H1 (cell line): ENCODE measurements at regions not wholly inside any gene's neighbourhood (a gene's known extent, or its start where the extent isn't known, plus 50 kb on each side); places are given as distances from the start of the nearest gene placed in this dataset.

ENCODE experiments used
- CTCF ChIA-PET: fragments of 300-600 bp; sonication (Branson Sonifier 250); formaldehyde crosslinking; loops from one replicate; lab custom pipeline; 2021; ENCODE audit not compliant: partially characterized antibody; lab: Charles Lee
- POLR2A ChIA-PET: fragments of 300-600 bp; sonication (Branson Sonifier 250); formaldehyde crosslinking; loops from one replicate; lab custom pipeline; 2021; ENCODE audit warnings: inconsistent platforms; ENCODE audit not compliant: partially characterized antibody; lab: Charles Lee
- DNase-seq, 2 experiments: peaks; one replicate each; pipeline versions ENCODE4 v3.0.0 to v3.0.0-alpha.2; 2010 to 2022; ENCODE audit warnings: low spot score in 2 of 2, low read depth in 1 of 2, mixed read lengths in 1 of 2
- FAIRE-seq: peaks from 2 replicates; lab custom pipeline; 2011; peaks lifted over from hg19 to GRCh38; lab: Jason Lieb, UNC
- H2AFZ ChIP-seq: 2 replicates; pipeline ENCODE4 v1.8.1; 2012; ENCODE audit warnings: low read length, inconsistent platforms
- H2AK5ac ChIP-seq: 2 replicates; pipeline ENCODE4 v1.6.1; 2013; ENCODE audit warnings: low read depth, low read length
- H2BK120ac ChIP-seq: replicated peaks from 2 replicates; pipeline ENCODE3; 2013; ENCODE audit warnings: low read depth, low read length, inconsistent platforms
- H2BK12ac ChIP-seq: 2 replicates; pipeline ENCODE4 v1.6.1; 2013; ENCODE audit warnings: low read depth, low read length
- H2BK15ac ChIP-seq: 2 replicates; pipeline ENCODE4 v1.6.1; 2013; ENCODE audit warnings: low read length
- H2BK20ac ChIP-seq: 2 replicates; pipeline ENCODE4 v1.6.1; 2013; ENCODE audit warnings: low read length
- H2BK5ac ChIP-seq: 2 replicates; pipeline ENCODE4 v1.6.1; 2013; ENCODE audit warnings: low read depth, low read length
- H3K14ac ChIP-seq: 2 replicates; pipeline ENCODE4 v1.6.1; 2013; ENCODE audit warnings: inconsistent platforms; ENCODE audit not compliant: insufficient read length
- H3K18ac ChIP-seq: 2 replicates; pipeline ENCODE4 v1.6.1; 2013; ENCODE audit warnings: low read length; ENCODE audit errors: extremely low read depth
- H3K23ac ChIP-seq: 2 replicates; pipeline ENCODE4 v1.6.1; 2013; ENCODE audit warnings: inconsistent platforms; ENCODE audit not compliant: insufficient read length
- H3K23me2 ChIP-seq: 2 replicates; pipeline ENCODE4 v1.6.1; 2013; ENCODE audit warnings: low read depth, low read length
- H3K27ac ChIP-seq: 2 replicates; pipeline ENCODE4 v1.6.1; 2011; ENCODE audit warnings: low read depth, low read length, inconsistent platforms
- H3K27me3 ChIP-seq, 4 experiments: replicated peaks in 1 of 4; 1 replicate in 1 of 4; 2 replicates in 3 of 4; pipeline versions ENCODE4 v1.6.1 to v1.8.1; 2011 to 2013; ENCODE audit warnings: low read length in 3 of 4, mild to moderate bottlenecking in 3 of 4, inconsistent platforms in 2 of 4, mixed read lengths in 2 of 4, moderate library complexity in 1 of 4; ENCODE audit not compliant: control insufficient read depth in 3 of 4, insufficient read depth in 3 of 4; ENCODE audit errors: extremely low read depth in 1 of 4
- H3K36me3 ChIP-seq, 4 experiments: 2 replicates each; pipeline versions ENCODE4 v1.6.1 to v1.8.1; 2011 to 2013; ENCODE audit warnings: mild to moderate bottlenecking in 4 of 4, low read length in 3 of 4, moderate library complexity in 2 of 4, control low read depth in 1 of 4, inconsistent platforms in 1 of 4; ENCODE audit not compliant: insufficient read depth in 4 of 4, control insufficient read depth in 2 of 4
- H3K4ac ChIP-seq: replicated peaks from 2 replicates; pipeline ENCODE3; 2013; ENCODE audit warnings: low read length, low read depth, mixed read lengths, inconsistent platforms; ENCODE audit not compliant: insufficient read length
- H3K4me1 ChIP-seq, 4 experiments: replicated peaks in 1 of 4; 1 replicate in 1 of 4; 2 replicates in 3 of 4; pipeline versions ENCODE4 v1.6.1 to v1.8.1; 2011 to 2013; ENCODE audit warnings: low read length in 3 of 4, inconsistent platforms in 2 of 4, mixed read lengths in 1 of 4; ENCODE audit not compliant: insufficient read depth in 4 of 4, control insufficient read depth in 3 of 4
- H3K4me2 ChIP-seq, 2 experiments: 2 replicates each; pipeline versions ENCODE4 v1.6.1 to v1.8.1; 2011 to 2013; ENCODE audit warnings: low read depth in 2 of 2, low read length in 2 of 2, control low read depth in 1 of 2, inconsistent platforms in 1 of 2, mild to moderate bottlenecking in 1 of 2; ENCODE audit not compliant: insufficient read depth in 1 of 2
- H3K4me3 ChIP-seq, 4 experiments: fragments of 200-600, 300-600 bp in 1 of 4; sonication (generic), shearing (Covaris generic), sonication (Bioruptor Twin) in 1 of 4; 2 replicates each; pipeline versions ENCODE4 v1.5.1 to v1.8.1; 2011 to 2016; ENCODE audit warnings: low read length in 4 of 4, low read depth in 3 of 4, control low read depth in 2 of 4, inconsistent platforms in 2 of 4, mild to moderate bottlenecking in 2 of 4, mixed read lengths in 1 of 4, moderate library complexity in 1 of 4; ENCODE audit not compliant: insufficient read depth in 2 of 4; ENCODE audit errors: extremely low read depth in 1 of 4
- H3K56ac ChIP-seq: replicated peaks from 2 replicates; pipeline ENCODE3; 2013; ENCODE audit warnings: low read depth, mild to moderate bottlenecking, mixed read lengths, low read length, inconsistent platforms; ENCODE audit not compliant: insufficient read length
- H3K79me1 ChIP-seq: 2 replicates; pipeline ENCODE4 v1.6.1; 2013; ENCODE audit warnings: low read depth, low read length, control low read depth
- H3K79me2 ChIP-seq, 2 experiments: 2 replicates each; pipeline versions ENCODE4 v1.6.1 to v1.8.1; 2012 to 2013; ENCODE audit warnings: low read length in 2 of 2, mild to moderate bottlenecking in 2 of 2, inconsistent platforms in 1 of 2; ENCODE audit not compliant: insufficient read depth in 2 of 2, control insufficient read depth in 1 of 2
- H3K9ac ChIP-seq, 4 experiments: replicated peaks in 1 of 4; 1 replicate in 1 of 4; 2 replicates in 3 of 4; pipeline versions ENCODE4 v1.6.1 to v1.8.1; 2011 to 2013; ENCODE audit warnings: low read depth in 3 of 4, low read length in 3 of 4, control low read depth in 2 of 4, mild to moderate bottlenecking in 2 of 4, moderate library complexity in 2 of 4, inconsistent platforms in 1 of 4; ENCODE audit errors: extremely low read depth in 1 of 4
- H3K9me3 ChIP-seq, 2 experiments: 2 replicates each; pipeline versions ENCODE4 v1.6.1 to v1.8.1; 2012 to 2013; ENCODE audit warnings: mild to moderate bottlenecking in 2 of 2, moderate library complexity in 2 of 2, control low read depth in 1 of 2, inconsistent platforms in 1 of 2, low read depth in 1 of 2, low read length in 1 of 2, mixed read lengths in 1 of 2; ENCODE audit not compliant: insufficient read depth in 2 of 2
- H4K20me1 ChIP-seq, 2 experiments: replicated peaks in 1 of 2; 2 replicates each; pipeline versions ENCODE3 to v1.8.1; 2011 to 2013; ENCODE audit warnings: inconsistent platforms in 2 of 2, low read length in 2 of 2, mild to moderate bottlenecking in 1 of 2; ENCODE audit not compliant: insufficient read depth in 2 of 2, control insufficient read depth in 1 of 2
- H4K5ac ChIP-seq: 2 replicates; pipeline ENCODE4 v1.6.1; 2013; ENCODE audit warnings: low read length, low read depth, mixed read lengths, inconsistent platforms; ENCODE audit not compliant: insufficient read length
- H4K8ac ChIP-seq: 2 replicates; pipeline ENCODE4 v1.8.0; 2013; ENCODE audit warnings: mild to moderate bottlenecking, moderate library complexity, low read length, inconsistent platforms; ENCODE audit not compliant: insufficient read depth; ENCODE audit errors: extremely low read depth
- H4K91ac ChIP-seq: replicated peaks from 2 replicates; pipeline ENCODE3; 2013; ENCODE audit warnings: low read length, mixed read lengths, inconsistent platforms; ENCODE audit not compliant: insufficient read length
- BRCA1 ChIP-seq: IDR thresholded peaks from 2 replicates; pipeline ENCODE4 v1.6.1; 2012; ENCODE audit warnings: low read depth, low read length, improper control_type of control experiment
- EGR1 ChIP-seq: IDR thresholded peaks from 2 replicates; pipeline ENCODE4 v1.6.1; 2011; ENCODE audit warnings: low read depth, low read length, borderline replicate concordance
- MAFK ChIP-seq: IDR thresholded peaks from 2 replicates; pipeline ENCODE4 v1.6.1; 2012; ENCODE audit warnings: low read depth, mild to moderate bottlenecking, improper control_type of control experiment, low read length
- WGBS, 2 experiments: shearing (Covaris generic) in 1 of 2; methylation state at CpG; one replicate each; pipeline versions ENCODE4 v1.1.6 to v1.1.7; 2013 to 2015; ENCODE audit warnings: low lambda C conversion rate in 2 of 2, mixed read lengths in 2 of 2, inconsistent platforms in 1 of 2, low coverage in 1 of 2, missing lambda C conversion rate in 1 of 2; ENCODE audit not compliant: insufficient replicate concordance in 2 of 2, insufficient coverage in 1 of 2, insufficient read length in 1 of 2; ENCODE audit errors: extremely low coverage in 1 of 2, missing lambda C conversion rate in 1 of 2; 5-methylcytosine and 5-hydroxymethylcytosine counted together

GRCh38 chr11:110032259-110032658 lies 60.9 kb upstream of the ZC3H12C start:
- H3K9ac ChIP-seq: no peak overlapping the region
- H3K4me3 ChIP-seq: no peak overlapping the region
- DNase-seq (no peak), FAIRE-seq (no peak)
- ChIA-PET POLR2A (no interaction called here), CTCF (no interaction called here)
- no peak overlapping the region for H4K5ac ChIP-seq
- H3K27me3 ChIP-seq: peaks cover 0 to 1% (median 0%) of the 10 kb centered on the region in 4 experiments; a peak in 1 of 7 replicates
- H3K23me2 ChIP-seq: no peaks in the 10 kb centered on the region
- no peak overlapping the region for H2BK15ac ChIP-seq
- H3K4me1 ChIP-seq: no peaks in the 10 kb centered on the region
- no peaks in the 10 kb centered on the region for H3K79me2 ChIP-seq
- no peaks in the 10 kb centered on the region for H3K36me3 ChIP-seq
- 78% methylated on average over 5 of the region's 5 CpGs; no CpG with 5 or more reads in 1 of the 2 experiments for WGBS, 2 experiments
- no peak overlapping the region for H4K91ac ChIP-seq
- H3K18ac ChIP-seq: no peak overlapping the region
- H3K79me1 ChIP-seq: no peaks in the 10 kb centered on the region
- H3K4ac ChIP-seq: no peak overlapping the region
- H3K14ac ChIP-seq: no peak overlapping the region
- no peak overlapping the region for H4K8ac ChIP-seq
- no peak overlapping the region for H2BK20ac ChIP-seq
- no peak overlapping the region for H2BK120ac ChIP-seq
- H3K27ac ChIP-seq: no peak overlapping the region
- H3K23ac ChIP-seq: no peak overlapping the region
- TF ChIP-seq BRCA1: no peak
- TF ChIP-seq EGR1: no peak
- no peak for TF ChIP-seq MAFK
- H2BK12ac ChIP-seq: no peak overlapping the region
- H4K20me1 ChIP-seq: peaks cover 0 to 1% of the 10 kb centered on the region in 2 experiments
- H3K56ac ChIP-seq: no peak overlapping the region
- no peaks in the 10 kb centered on the region for H3K9me3 ChIP-seq
- no peak overlapping the region for H3K4me2 ChIP-seq
- H2AFZ ChIP-seq: peak overlapping the region; percentile 25; the same call in 1 of the 2 replicates
- no peak overlapping the region for H2AK5ac ChIP-seq
- H2BK5ac ChIP-seq: no peak overlapping the region
